WTC11 (cell line): ENCODE measurements at regions not wholly inside any gene's neighbourhood (a gene's known extent, or its start where the extent isn't known, plus 50 kb on each side); places are given as distances from the start of the nearest gene placed in this dataset.

Source experiments
- ATAC-seq: fragments of 200-7000 bp; cut with Tn5 transposase; 2 replicates; pipeline ENCODE4 v1.10.0; 2021; ENCODE audit warnings: mild to moderate bottlenecking, moderate library complexity
- CTCF ChIA-PET: fragments of 300-600 bp; sonication (Branson Sonifier 250); formaldehyde crosslinking; loops from one replicate; lab custom pipeline; 2021; ENCODE audit warnings: antibody characterized with exemption; lab: Charles Lee
- POLR2A ChIA-PET: fragments of 350-600 bp; sonication (Branson Sonifier 250); formaldehyde crosslinking; loops from one replicate; lab custom pipeline; 2021; ENCODE audit warnings: antibody characterized with exemption; lab: Charles Lee
- DNase-seq: peaks from one replicate; pipeline ENCODE4 v3.0.0; 2021; ENCODE audit warnings: low spot score
- H3K27ac Mint-ChIP-seq: 2 replicates; pipeline ENCODE4 v1.8.0; 2021; ENCODE audit warnings: mixed read lengths
- H3K27me3 Mint-ChIP-seq: 2 replicates; pipeline ENCODE4 v1.8.0; 2021; ENCODE audit warnings: low read depth, mild to moderate bottlenecking, moderate library complexity, mixed read lengths
- H3K36me3 Mint-ChIP-seq: 2 replicates; pipeline ENCODE4 v1.8.0; 2021; ENCODE audit warnings: mixed read lengths
- H3K4me1 Mint-ChIP-seq: 2 replicates; pipeline ENCODE4 v1.8.0; 2022; ENCODE audit warnings: mixed read lengths
- H3K4me3 Mint-ChIP-seq: 2 replicates; pipeline ENCODE4 v1.8.0; 2021; ENCODE audit warnings: mild to moderate bottlenecking, moderate library complexity, mixed read lengths
- H3K9me3 Mint-ChIP-seq: 2 replicates; pipeline ENCODE4 v1.8.0; 2021; ENCODE audit warnings: mixed read lengths
- ATF6 ChIP-seq: sonication (generic); formaldehyde crosslinking; IDR thresholded peaks from 2 replicates; pipeline ENCODE4 v1.8.1; 2023; ENCODE audit warnings: mild to moderate bottlenecking, missing genetic modification reagents
- CTCF ChIP-seq: fragments of 200-600 bp; IDR thresholded peaks from 2 replicates; pipeline ENCODE4 v1.8.0; 2022; ENCODE audit warnings: antibody characterized with exemption
- EMX1 ChIP-seq: fragments of 250-450 bp; sonication (Bioruptor Pico); IDR thresholded peaks from 2 replicates; pipeline ENCODE4 v1.8.0; 2021; ENCODE audit warnings: mild to moderate bottlenecking
- ERG ChIP-seq: fragments of 250-450 bp; sonication (Bioruptor Pico); IDR thresholded peaks from 2 replicates; pipeline ENCODE4 v1.8.0; 2021; ENCODE audit warnings: mild to moderate bottlenecking
- ESRRA ChIP-seq: sonication (generic); formaldehyde crosslinking; IDR thresholded peaks from 2 replicates; pipeline ENCODE4 v1.8.1; 2022; ENCODE audit warnings: mild to moderate bottlenecking, missing genetic modification reagents, borderline replicate concordance
- GABPB1 ChIP-seq: sonication (generic); formaldehyde crosslinking; IDR thresholded peaks from 2 replicates; pipeline ENCODE4 v1.8.1; 2023; ENCODE audit warnings: mild to moderate bottlenecking, missing genetic modification reagents
- GRHL2 ChIP-seq: fragments of 250-450 bp; sonication (Bioruptor Pico); IDR thresholded peaks from 2 replicates; pipeline ENCODE4 v1.8.0; 2022; ENCODE audit warnings: mild to moderate bottlenecking, moderate library complexity; ENCODE audit not compliant: insufficient replicate concordance, severe bottlenecking
- GTF2I ChIP-seq: fragments of 250-450 bp; sonication (Bioruptor Pico); conservative IDR thresholded peaks from 2 replicates; pipeline ENCODE4 v1.4.0; 2021; ENCODE audit warnings: mild to moderate bottlenecking
- HMGXB4 ChIP-seq: sonication (generic); formaldehyde crosslinking; IDR thresholded peaks from 2 replicates; pipeline ENCODE4 v1.8.1; 2023; ENCODE audit warnings: mild to moderate bottlenecking, moderate library complexity, missing genetic modification reagents
- IRF2 ChIP-seq: sonication (generic); formaldehyde crosslinking; IDR thresholded peaks from 2 replicates; pipeline ENCODE4 v1.8.0; 2022; ENCODE audit warnings: low read depth, missing genetic modification reagents, borderline replicate concordance
- JAZF1 ChIP-seq: fragments of 250-450 bp; sonication (Bioruptor Pico); IDR thresholded peaks from 2 replicates; pipeline ENCODE4 v1.9.0; 2021; ENCODE audit warnings: moderate library complexity, mild to moderate bottlenecking, inconsistent platforms
- JUN ChIP-seq: sonication (generic); formaldehyde crosslinking; IDR thresholded peaks from 2 replicates; pipeline ENCODE4 v1.8.0; 2023; ENCODE audit warnings: mild to moderate bottlenecking, missing genetic modification reagents
- MLX ChIP-seq: sonication (generic); formaldehyde crosslinking; IDR thresholded peaks from 2 replicates; pipeline ENCODE4 v1.8.1; 2023; ENCODE audit warnings: mild to moderate bottlenecking, missing genetic modification reagents, moderate library complexity
- NR2C2 ChIP-seq: sonication (generic); formaldehyde crosslinking; IDR thresholded peaks from 2 replicates; pipeline ENCODE4 v1.8.0; 2022; ENCODE audit warnings: mild to moderate bottlenecking, missing genetic modification reagents
- PRRX2 ChIP-seq: fragments of 250-450 bp; sonication (Bioruptor Pico); IDR thresholded peaks from 2 replicates; pipeline ENCODE4 v1.8.0; 2021; ENCODE audit warnings: mild to moderate bottlenecking
- RORB ChIP-seq: fragments of 250-450 bp; sonication (Bioruptor Pico); IDR thresholded peaks from 2 replicates; pipeline ENCODE4 v1.9.0; 2021; ENCODE audit warnings: mild to moderate bottlenecking
- SOX15 ChIP-seq: fragments of 250-450 bp; sonication (Bioruptor Pico); IDR thresholded peaks from 2 replicates; pipeline ENCODE4 v1.9.0; 2021; ENCODE audit warnings: mild to moderate bottlenecking
- TCF7 ChIP-seq: sonication (generic); formaldehyde crosslinking; IDR thresholded peaks from 2 replicates; pipeline ENCODE4 v1.8.0; 2022; ENCODE audit warnings: mild to moderate bottlenecking, low read depth, missing genetic modification reagents, moderate library complexity
- USF1 ChIP-seq: sonication (generic); formaldehyde crosslinking; IDR thresholded peaks from 2 replicates; pipeline ENCODE4 v1.8.0; 2022; ENCODE audit warnings: mild to moderate bottlenecking, missing genetic modification reagents
- ZNF263 ChIP-seq: sonication (generic); formaldehyde crosslinking; IDR thresholded peaks from 2 replicates; pipeline ENCODE4 v1.8.1; 2022; ENCODE audit warnings: low read depth, mild to moderate bottlenecking, moderate library complexity, missing genetic modification reagents
- ZNF396 ChIP-seq: fragments of 250-450 bp; sonication (Bioruptor Pico); IDR thresholded peaks from 2 replicates; pipeline ENCODE4 v1.8.0; 2021; ENCODE audit warnings: mild to moderate bottlenecking, moderate library complexity, borderline replicate concordance
- ZNF416 ChIP-seq: fragments of 250-450 bp; sonication (Bioruptor Pico); IDR thresholded peaks from 2 replicates; pipeline ENCODE4 v1.9.0; 2021; ENCODE audit warnings: mild to moderate bottlenecking, inconsistent platforms
- ZNF423 ChIP-seq: fragments of 250-450 bp; sonication (Bioruptor Pico); IDR thresholded peaks from 2 replicates; pipeline ENCODE4 v2.1.2; 2022; ENCODE audit warnings: mild to moderate bottlenecking, moderate library complexity
- ZNF532 ChIP-seq: fragments of 250-450 bp; sonication (Bioruptor Pico); IDR thresholded peaks from 2 replicates; pipeline ENCODE4 v1.9.0; 2021; ENCODE audit warnings: mild to moderate bottlenecking, borderline replicate concordance

- Mint-ChIP-seq H3K4me3 (no peak overlapping the region), H3K4me1 (peaks cover 6% of the 10 kb centered on the region; the same call in 1 of the 2 replicates), H3K27me3 (no peaks in the 10 kb centered on the region), H3K27ac (no peak overlapping the region), H3K9me3 (peaks cover 3% of the 10 kb centered on the region), H3K36me3 (no peaks in the 10 kb centered on the region)
- POLR2A ChIA-PET = no interaction called here
- DNase-seq (no peak), ATAC-seq (no peak)
- CTCF ChIA-PET = no interaction called here
- TF ChIP-seq ZNF423 (CRISPR knock-in tag) (no peak), USF1 (CRISPR knock-in tag) (no peak), ZNF396 (CRISPR knock-in tag) (no peak), JAZF1 (CRISPR knock-in tag) (no peak), ZNF263 (no peak), HMGXB4 (CRISPR knock-in tag) (no peak), CTCF (no peak), JUN (no peak), MLX (CRISPR knock-in tag) (no peak), NR2C2 (no peak), ERG (CRISPR knock-in tag) (no peak), GRHL2 (CRISPR knock-in tag) (no peak), ESRRA (CRISPR knock-in tag) (no peak), RORB (CRISPR knock-in tag) (no peak), EMX1 (CRISPR knock-in tag) (no peak)
Measured at GRCh38 chrX:5726224-5726623, 502.4 kb downstream of the NLGN4X start.

- POLR2A ChIA-PET = no interaction called here
- Mint-ChIP-seq H3K27me3 (no peaks in the 10 kb centered on the region), H3K36me3 (no peaks in the 10 kb centered on the region), H3K4me1 (peaks cover 3% of the 10 kb centered on the region; the same call in 1 of the 2 replicates), H3K9me3 (no peaks in the 10 kb centered on the region), H3K4me3 (no peak overlapping the region), H3K27ac (no peak overlapping the region)
- DNase-seq (no peak), ATAC-seq (no peak)
- CTCF ChIA-PET = no interaction called here
- TF ChIP-seq IRF2 (CRISPR knock-in tag) (no peak), ZNF396 (CRISPR knock-in tag) (no peak), ZNF416 (CRISPR knock-in tag) (no peak), SOX15 (CRISPR knock-in tag) (no peak), ZNF423 (CRISPR knock-in tag) (no peak), GABPB1 (CRISPR knock-in tag) (no peak), ATF6 (CRISPR knock-in tag) (no peak), GTF2I (no peak), PRRX2 (CRISPR knock-in tag) (no peak), ZNF532 (no peak), TCF7 (no peak)
Measured at GRCh38 chrX:5724123-5724522, 504.5 kb downstream of the NLGN4X start.
